ENCODE measurements at regions not wholly inside any gene's neighbourhood (a gene's known extent, or its start where the extent isn't known, plus 50 kb on each side); places are given as distances from the start of the nearest gene placed in this dataset.

- TF ChIP-seq CTCF (IDR thresholded peaks at IDR 0.05) (no peak), POLR2A (IDR thresholded peaks at IDR 0.05) (no peak)
- intact Hi-C loops (cut with DNase I): no loop called here
- Histone ChIP-seq H3K4me3 (no peak overlapping the region), H3K27ac (no peak overlapping the region), H3K27me3 (no peaks in the 10 kb centered on the region), H3K9me3 (replicated peaks in 1 of 3) (no peaks in the 10 kb centered on the region), H3K4me1 (replicated peaks in 1 of 2) (no peaks in the 10 kb centered on the region), H3K36me3 (replicated peaks in 1 of 2) (no peaks in the 10 kb centered on the region)
- no peak for DNase-seq
- WGBS, 4 donors: 85 to 91% (median 89%) methylated on average over 5 of the region's 5 CpGs
Measured at GRCh38 chr3:104796556-104796955, 570.2 kb upstream of the ALCAM start.

DNA sequence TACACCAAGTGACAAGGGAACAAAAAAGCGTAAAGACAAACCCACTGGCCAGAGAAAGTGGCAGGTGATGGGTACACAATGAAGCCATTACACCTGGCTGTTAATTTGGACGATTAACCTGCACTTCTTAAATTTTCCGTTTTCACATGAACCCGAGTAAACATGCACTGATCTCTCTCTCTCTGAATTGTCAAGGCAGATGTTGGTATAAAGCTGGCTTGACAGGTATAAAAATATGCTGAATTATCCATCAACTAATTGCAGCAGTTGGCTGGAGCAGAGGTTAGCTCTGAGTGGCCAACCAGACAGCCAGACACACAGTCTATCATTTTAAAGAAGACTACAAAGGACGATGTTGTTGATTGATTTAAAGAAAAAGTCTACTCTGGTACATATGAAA lies 561.7 kb upstream of the ALCAM start:
- TF ChIP-seq POLR2A (IDR thresholded peaks at IDR 0.05): no peak
- no peak for TF ChIP-seq CTCF (IDR thresholded peaks at IDR 0.05)
- Histone ChIP-seq H3K9me3 (replicated peaks in 1 of 3) (no peaks in the 10 kb centered on the region), H3K36me3 (replicated peaks in 1 of 2) (no peaks in the 10 kb centered on the region), H3K27ac (no peak overlapping the region), H3K4me3 (no peak overlapping the region), H3K27me3 (no peaks in the 10 kb centered on the region), H3K4me1 (replicated peaks in 1 of 2) (no peaks in the 10 kb centered on the region)
- 82 to 91% (median 89%) methylated on average over 5 of the region's 5 CpGs for WGBS, 4 donors
- intact Hi-C loops (cut with DNase I): no loop called here
- no peak for DNase-seq

- WGBS, 4 donors: 84 to 87% (median 85%) methylated on average over 5 of the region's 5 CpGs
- H3K4me3 ChIP-seq: no peak overlapping the region
- no peaks in the 10 kb centered on the region for H3K27me3 ChIP-seq
- H3K9me3 ChIP-seq (replicated peaks in 1 of 3): no peaks in the 10 kb centered on the region
- no peak for DNase-seq
- no peaks in the 10 kb centered on the region for H3K36me3 ChIP-seq (replicated peaks in 1 of 2)
- TF ChIP-seq POLR2A (IDR thresholded peaks at IDR 0.05) (no peak), CTCF (IDR thresholded peaks at IDR 0.05) (no peak)
- H3K27ac ChIP-seq: no peak overlapping the region
- intact Hi-C loops (cut with DNase I): no loop called here
- no peaks in the 10 kb centered on the region for H3K4me1 ChIP-seq (replicated peaks in 1 of 2)
Measured at GRCh38 chr3:104805508-104805907, 561.2 kb upstream of the ALCAM start.

DNA sequence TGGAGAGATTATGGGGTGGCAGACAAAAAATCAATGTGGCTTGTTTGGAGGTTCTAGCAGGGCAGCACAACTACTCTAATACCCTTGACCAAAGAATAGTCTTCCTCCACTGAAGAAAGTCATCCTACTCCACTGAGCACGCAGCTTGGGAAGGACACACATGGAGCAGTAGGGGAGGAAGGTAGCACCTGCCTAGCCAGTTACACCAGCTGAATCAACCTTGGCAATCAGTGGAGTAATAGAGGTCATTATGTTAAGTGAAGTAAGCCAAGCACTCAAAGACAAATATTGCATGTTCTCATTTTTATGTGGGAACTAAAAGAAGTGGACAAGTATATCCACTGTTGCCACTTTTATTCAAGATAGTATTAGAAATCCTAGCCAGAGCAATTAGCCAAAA lies 555.8 kb upstream of the ALCAM start:
- H3K27ac ChIP-seq: no peak overlapping the region
- WGBS, 4 donors: 92 to 100% (median 96%) methylated on average over 1 of the region's 1 CpG
- intact Hi-C loops (cut with DNase I): no loop called here
- H3K27me3 ChIP-seq: no peaks in the 10 kb centered on the region
- no peaks in the 10 kb centered on the region for H3K9me3 ChIP-seq (replicated peaks in 1 of 3)
- H3K36me3 ChIP-seq (replicated peaks in 1 of 2): no peaks in the 10 kb centered on the region
- no peak overlapping the region for H3K4me3 ChIP-seq
- H3K4me1 ChIP-seq (replicated peaks in 1 of 2): no peaks in the 10 kb centered on the region
- no peak for TF ChIP-seq CTCF (IDR thresholded peaks at IDR 0.05)
- no peak for DNase-seq
